Mesenteric fat pad (tissue), 1 donor: ENCODE measurements at regions not wholly inside any gene's neighbourhood (a gene's known extent, or its start where the extent isn't known, plus 50 kb on each side); places are given as distances from the start of the nearest gene placed in this dataset.
"Not testable (repeated sequence)": the region's sequence is repeated elsewhere in the genome, so short reads cannot be mapped to it uniquely, and the experiment has no call there.

Experiments
- DNase-seq: peaks from one replicate; pipeline ENCODE4 v3.0.0-alpha.2; 2020; ENCODE audit warnings: low spot score
- donor health status: DM: yes; HTN: yes; CAD: no.

GRCh38 chr4:127244515-127244914 is 388.2 kb upstream of the INTU start:
- no peak for DNase-seq

- no peak for DNase-seq
These were observed 385.5 kb upstream of the INTU start for GRCh38 chr4:127246963-127247952.

- DNase-seq, result no peak
These were observed 383.5 kb upstream of the INTU start for GRCh38 chr4:127249066-127249766.

GRCh38 chr4:127249767-127250108 is 383.0 kb upstream of the INTU start:
- DNase-seq, result no peak

GRCh38 chr4:127250577-127250976 is 382.2 kb upstream of the INTU start:
- DNase-seq, result no peak

- DNase-seq, result no peak
These were observed 381.3 kb upstream of the INTU start for GRCh38 chr4:127251423-127251822.

- DNase-seq, result no peak
These were observed 376.3 kb upstream of the INTU start for GRCh38 chr4:127256500-127256899.

GRCh38 chr4:127261476-127261875 is 371.3 kb upstream of the INTU start:
- no peak for DNase-seq

GRCh38 chr4:127268367-127268766 is 364.4 kb upstream of the INTU start:
- no peak for DNase-seq

GRCh38 chr4:127277023-127277422 is 355.7 kb upstream of the INTU start:
- DNase-seq, result not testable (repeated sequence)

GRCh38 chr4:127284236-127284635 is 348.5 kb upstream of the INTU start:
- no peak for DNase-seq

- no peak for DNase-seq
These were observed 341.4 kb upstream of the INTU start for GRCh38 chr4:127291316-127291715.

- no peak for DNase-seq
These were observed 339.3 kb upstream of the INTU start for GRCh38 chr4:127293496-127293895.

- DNase-seq, result no peak
These were observed 328.4 kb upstream of the INTU start for GRCh38 chr4:127304356-127304755.

GRCh38 chr4:127307996-127308395 is 324.8 kb upstream of the INTU start:
- DNase-seq, result no peak

- DNase-seq, result no peak
These were observed 323.2 kb upstream of the INTU start for GRCh38 chr4:127309369-127310102.

- DNase-seq, result no peak
These were observed 321.4 kb upstream of the INTU start for GRCh38 chr4:127311371-127311770.

GRCh38 chr4:127311924-127312323 is 320.8 kb upstream of the INTU start:
- DNase-seq, result no peak

- no peak for DNase-seq
These were observed 319.0 kb upstream of the INTU start for GRCh38 chr4:127313767-127314166.

GRCh38 chr4:127327491-127327890 is 305.3 kb upstream of the INTU start:
- no peak for DNase-seq

- no peak for DNase-seq
These were observed 297.6 kb upstream of the INTU start for GRCh38 chr4:127335073-127335620.

- DNase-seq, result no peak
These were observed 297.0 kb upstream of the INTU start for GRCh38 chr4:127335732-127336131.
